HG03064 (cell line): ENCODE measurements at regions not wholly inside any gene's neighbourhood (a gene's known extent, or its start where the extent isn't known, plus 50 kb on each side); places are given as distances from the start of the nearest gene placed in this dataset.
"Not testable (repeated sequence)": the region's sequence is repeated elsewhere in the genome, so short reads cannot be mapped to it uniquely, and the experiment has no call there.

Source experiments
- ATAC-seq: cut with Tn5 transposase; IDR thresholded peaks from one replicate; pipeline ENCODE4 v1.9.1; 2021; ENCODE audit warnings: low read depth; ENCODE audit not compliant: unreplicated experiment

GRCh38 chr2:193861557-193861956, 1666.8 kb upstream of the TMEFF2 start:
- no peak for ATAC-seq

DNA sequence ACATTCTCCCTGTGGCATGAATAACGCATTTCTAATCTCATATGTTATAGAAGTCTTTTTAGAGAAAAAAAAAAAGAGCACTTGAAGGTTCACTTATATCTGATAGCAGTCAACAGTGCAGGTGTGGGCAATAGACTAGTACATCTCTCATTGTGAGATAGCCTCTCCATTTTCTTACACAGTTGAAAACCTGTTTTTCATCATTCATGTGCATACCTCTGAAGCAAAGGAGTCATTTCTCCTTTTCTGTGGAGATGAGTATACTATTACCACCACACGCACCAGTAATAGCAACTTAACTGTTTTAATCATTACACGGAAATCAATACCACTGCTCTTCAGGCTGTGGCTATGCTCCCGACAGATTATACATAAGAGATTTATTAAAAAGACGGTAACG, 1653.3 kb upstream of the TMEFF2 start:
- no peak for ATAC-seq

GRCh38 chr2:193847130-193847529, 1652.4 kb upstream of the TMEFF2 start:
- no peak for ATAC-seq

DNA sequence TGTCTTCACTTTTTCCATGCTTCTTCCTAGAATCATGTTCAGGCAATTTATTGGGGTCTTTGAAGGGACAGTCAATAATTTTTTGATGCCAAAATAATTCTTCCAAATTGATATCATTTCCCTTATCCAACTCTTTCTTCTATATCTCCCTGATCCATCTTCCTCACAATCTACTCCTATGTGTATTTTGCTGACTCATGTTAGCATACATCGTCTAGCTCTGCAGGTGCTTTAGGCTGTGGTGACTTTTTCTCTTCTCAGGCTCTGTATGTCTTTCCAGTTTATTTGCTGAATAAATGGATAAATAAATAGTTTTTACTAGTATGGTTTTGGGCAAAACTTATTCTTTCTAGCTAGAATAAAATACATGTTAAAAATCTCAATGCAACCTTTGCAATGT, 1650.9 kb upstream of the TMEFF2 start:
- no peak for ATAC-seq

GRCh38 chr2:193843675-193844074, 1648.9 kb upstream of the TMEFF2 start:
- ATAC-seq: no peak

DNA sequence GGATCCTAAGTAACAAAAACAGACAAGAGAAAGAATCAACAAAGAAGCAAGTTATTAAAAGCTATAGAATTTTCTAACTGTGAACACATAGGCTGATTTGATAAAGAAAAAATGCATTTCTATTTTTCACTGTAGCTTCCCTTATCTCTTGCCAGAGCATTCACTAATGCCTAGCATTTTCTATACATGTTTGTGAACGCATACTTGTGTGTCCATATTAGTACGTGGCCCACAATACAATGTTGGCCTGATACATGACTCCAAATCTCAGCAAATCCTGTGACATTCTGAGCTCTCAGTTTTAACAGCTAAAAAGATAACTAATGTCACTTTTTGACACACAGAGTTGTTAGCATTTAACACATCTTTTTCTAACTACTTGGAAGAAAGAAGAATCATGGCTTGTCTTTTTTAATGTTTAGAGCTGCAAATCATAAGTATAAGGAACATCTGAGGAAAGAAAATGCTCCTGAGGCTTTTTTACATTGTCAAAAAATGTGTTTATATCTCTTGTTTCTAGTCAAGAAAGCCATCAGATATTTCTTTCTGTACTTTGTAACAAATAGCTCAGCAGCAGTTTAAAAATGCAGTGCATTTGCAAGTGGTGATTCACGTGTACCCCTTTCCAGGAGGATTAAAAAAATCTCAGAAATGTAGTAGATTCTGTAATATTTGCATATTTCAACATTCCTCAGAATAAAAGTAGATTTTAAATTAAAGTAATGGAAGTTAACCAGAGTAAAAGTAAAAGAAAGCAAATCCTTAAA, 1646.8 kb upstream of the TMEFF2 start:
- no peak for ATAC-seq

DNA sequence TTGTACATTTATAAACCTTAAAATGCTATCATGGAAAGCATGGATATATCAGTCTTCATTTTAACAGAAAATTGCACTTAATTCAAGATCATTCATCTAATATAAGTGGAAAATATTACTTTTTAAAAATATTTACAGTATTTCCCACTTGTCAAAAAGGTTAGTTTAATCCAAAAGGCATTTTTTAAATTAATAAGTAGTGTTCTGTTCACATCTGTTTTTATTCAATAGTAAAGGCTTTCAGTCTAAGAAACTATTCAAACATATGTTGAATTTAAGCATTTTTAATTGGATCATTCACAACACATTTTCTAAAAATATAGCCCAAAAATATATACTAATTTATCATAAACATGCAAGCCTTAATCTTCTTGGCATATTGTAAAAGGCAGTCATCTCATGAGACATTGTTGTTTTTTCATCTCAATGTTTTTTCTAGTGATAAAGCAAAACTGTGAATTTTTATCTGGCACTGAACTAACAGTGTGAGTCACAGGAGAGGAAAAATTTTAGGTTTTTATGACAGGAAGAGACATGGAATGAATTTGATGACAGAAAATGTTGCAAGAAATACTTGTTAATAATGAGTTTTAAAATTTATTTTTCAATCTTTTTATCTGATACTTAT, 1642.5 kb upstream of the TMEFF2 start:
- no peak for ATAC-seq

GRCh38 chr2:193836424-193837006, 1641.8 kb upstream of the TMEFF2 start:
- ATAC-seq: not testable (repeated sequence)

DNA sequence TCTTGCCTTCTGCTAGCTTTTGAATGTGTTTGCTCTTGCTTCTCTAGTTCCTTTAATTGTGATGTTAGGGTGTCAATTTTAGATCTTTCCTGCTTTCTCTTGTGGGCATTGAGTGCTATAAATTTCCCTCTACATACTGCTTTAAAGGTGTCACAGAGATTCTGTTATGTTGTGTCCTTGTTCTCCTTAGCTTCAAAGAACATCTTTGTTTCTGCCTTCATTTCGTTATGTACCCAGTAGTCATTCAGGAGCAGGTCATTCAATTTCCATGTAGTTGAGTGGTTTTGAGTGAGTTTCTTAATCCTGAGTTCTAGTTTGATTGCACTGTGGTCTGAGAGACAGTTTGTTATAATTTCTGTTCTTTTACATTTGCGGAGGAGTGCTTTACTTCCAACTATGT, 1639.2 kb upstream of the TMEFF2 start:
- ATAC-seq: not testable (repeated sequence)

DNA sequence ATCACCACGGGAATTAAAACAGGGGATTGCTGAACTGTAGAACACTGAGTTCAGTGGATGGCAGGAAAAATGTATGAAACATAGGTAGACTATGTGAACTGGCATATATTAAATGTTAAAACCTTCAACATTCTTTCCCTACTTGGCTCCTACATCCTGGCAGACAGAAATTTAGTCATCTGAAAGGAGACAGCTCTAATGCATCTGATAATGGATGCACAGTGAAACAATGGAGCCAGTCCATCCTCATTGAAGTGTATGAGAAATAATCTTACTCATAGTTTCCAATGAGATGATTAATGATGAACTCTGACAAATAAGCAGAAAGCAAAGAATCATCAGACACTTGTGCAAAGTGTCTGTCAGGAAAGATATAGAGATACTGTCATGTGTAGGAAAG, 1629.7 kb upstream of the TMEFF2 start:
- no peak for ATAC-seq

- ATAC-seq: no peak
These were observed 1624.2 kb upstream of the TMEFF2 start for GRCh38 chr2:193818801-193819499.

GRCh38 chr2:193816008-193816407, 1621.3 kb upstream of the TMEFF2 start:
- ATAC-seq: no peak

GRCh38 chr2:193810533-193810932, 1615.8 kb upstream of the TMEFF2 start:
- no peak for ATAC-seq

GRCh38 chr2:193808877-193809276, 1614.1 kb upstream of the TMEFF2 start:
- ATAC-seq: no peak

DNA sequence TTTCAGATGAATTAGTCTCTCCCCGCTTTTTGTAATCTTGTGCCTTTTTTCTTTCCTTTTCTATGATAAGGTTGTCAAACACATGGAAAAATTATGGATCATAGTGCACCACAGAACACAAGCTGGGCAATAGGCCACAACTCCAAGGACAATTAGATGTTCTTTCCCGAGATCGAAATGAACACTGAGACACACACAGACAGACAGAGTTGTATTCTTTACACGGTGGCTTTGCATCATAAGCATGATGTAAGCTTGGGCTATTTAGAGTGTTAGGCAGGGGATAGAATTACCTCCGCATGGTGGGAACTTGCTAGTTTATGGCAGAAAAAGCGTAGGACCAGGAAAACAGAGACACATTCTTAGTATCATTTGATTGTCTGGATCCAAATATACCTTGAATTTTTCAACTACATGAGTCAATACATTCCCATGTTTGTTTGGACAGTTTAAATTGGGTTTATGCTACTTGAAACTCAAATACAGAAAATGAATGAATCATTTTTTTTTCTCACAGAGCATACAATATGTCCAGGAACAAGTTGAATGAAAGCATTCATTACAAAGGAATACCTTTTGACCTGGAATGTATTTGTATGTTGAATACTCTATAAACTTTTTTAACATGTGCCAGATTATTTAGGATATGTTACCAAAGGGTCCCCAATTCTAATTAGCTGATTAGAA, 1611.5 kb upstream of the TMEFF2 start:
- no peak for ATAC-seq

GRCh38 chr2:193796847-193797246, 1602.1 kb upstream of the TMEFF2 start:
- ATAC-seq: no peak

DNA sequence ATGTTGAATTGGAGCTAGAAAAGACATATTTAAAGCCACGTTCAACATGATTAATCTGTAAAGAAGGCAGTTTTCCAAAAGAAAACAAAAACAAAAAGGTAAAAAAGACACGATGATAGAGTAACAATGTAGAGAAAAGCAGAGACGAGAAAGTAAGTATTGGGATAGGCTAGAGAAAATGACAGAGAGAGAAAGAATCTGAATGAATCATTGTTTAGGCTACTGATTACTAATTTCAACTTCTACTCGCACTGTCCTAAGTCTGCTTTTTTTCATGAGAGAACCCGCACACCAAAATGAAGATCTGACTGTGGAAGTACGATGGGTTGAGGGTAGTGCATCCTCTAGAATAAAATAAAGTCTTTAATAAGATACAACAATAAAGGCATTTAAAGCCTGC, 1599.2 kb upstream of the TMEFF2 start:
- no peak for ATAC-seq

DNA sequence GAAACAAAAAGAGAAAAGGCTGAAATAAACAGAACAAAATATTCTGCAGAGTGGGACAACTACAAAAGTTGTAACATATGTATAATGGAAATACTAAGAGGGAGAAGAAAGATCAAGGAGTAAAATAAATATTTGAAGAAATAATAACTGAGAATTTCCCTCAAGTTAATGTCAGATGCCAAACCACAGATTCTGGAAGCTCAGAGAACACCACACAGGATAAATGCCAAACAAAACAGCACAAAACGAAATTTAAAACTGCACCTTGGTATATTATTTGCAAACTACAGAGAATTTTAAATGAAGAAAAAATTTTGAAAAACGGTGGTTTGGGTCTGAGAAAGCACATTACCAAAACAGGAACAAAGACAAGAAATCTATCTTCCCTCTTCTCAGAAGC, 1588.9 kb upstream of the TMEFF2 start:
- no peak for ATAC-seq

DNA sequence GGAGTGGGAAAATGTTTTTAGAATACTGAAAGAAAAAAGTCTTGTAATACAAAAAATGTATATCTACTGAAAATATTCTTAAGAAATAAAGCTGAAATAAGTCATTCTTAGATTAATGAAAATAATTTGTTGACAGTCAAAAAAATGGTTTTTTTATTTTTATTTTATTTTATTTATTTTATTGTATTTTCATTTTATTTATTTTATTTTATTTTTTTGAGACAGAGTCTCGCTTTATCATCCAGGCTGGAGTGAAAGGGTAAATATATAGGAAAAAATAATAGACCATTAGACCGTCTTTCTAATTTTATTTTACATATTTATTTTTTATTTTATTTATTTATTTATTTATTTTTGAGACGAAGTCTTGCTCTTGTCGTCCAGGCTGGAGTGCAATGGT, 1583.6 kb upstream of the TMEFF2 start:
- ATAC-seq: no peak

GRCh38 chr2:193776988-193777387, 1582.3 kb upstream of the TMEFF2 start:
- ATAC-seq: no peak

- no peak for ATAC-seq
These were observed 1579.4 kb upstream of the TMEFF2 start for GRCh38 chr2:193774166-193774565.
